ENCODE measurements at regions not wholly inside any gene's neighbourhood (a gene's known extent, or its start where the extent isn't known, plus 50 kb on each side); places are given as distances from the start of the nearest gene placed in this dataset.

DNA sequence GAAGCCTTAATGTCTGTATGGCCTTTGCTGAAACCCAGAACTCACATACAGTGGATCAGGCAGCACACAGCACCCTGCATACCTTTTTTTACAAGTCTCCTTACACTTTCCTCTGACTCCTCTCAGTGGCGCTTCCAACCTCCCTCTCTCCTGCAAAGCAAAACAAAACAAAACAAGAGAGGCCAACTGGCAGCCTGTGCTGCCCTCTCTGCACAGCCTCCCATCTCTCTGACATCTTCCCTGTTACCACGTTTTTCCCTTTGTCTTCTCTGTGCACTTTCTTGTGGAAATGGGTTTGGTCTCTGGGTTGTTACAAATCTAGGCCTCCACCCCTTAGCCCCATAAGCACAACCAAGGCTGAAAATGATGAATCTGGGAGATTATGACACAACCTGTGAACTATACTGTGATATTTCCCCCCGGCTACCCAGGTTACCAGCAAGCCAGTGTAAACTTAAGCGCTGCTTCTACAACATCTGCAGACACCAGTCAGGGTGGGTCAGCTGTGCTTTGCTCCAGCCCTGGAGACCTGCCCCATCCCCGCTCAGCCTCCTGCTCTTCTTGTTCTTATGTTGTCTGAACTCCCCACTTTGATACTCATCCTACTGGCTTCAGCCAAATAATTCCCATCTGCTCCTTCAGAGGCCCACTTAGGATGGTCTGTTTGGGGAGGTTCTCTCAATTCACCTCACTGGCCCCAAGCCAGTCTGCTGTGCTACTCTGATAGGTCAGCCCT lies 54.9 kb upstream of the FMOD start:
- Histone ChIP-seq H3K9me3 (ENCODE audit: low read depth) (no peaks in the 10 kb centered on the region), H3K4me3 (no peak overlapping the region), H3K27ac (no peak overlapping the region), H3K27me3 (no peaks in the 10 kb centered on the region), H3K36me3 (no peaks in the 10 kb centered on the region), H3K4me1 (ENCODE audit: low read depth) (peaks cover 12% of the 10 kb centered on the region)
- TF ChIP-seq, protein P1, sequence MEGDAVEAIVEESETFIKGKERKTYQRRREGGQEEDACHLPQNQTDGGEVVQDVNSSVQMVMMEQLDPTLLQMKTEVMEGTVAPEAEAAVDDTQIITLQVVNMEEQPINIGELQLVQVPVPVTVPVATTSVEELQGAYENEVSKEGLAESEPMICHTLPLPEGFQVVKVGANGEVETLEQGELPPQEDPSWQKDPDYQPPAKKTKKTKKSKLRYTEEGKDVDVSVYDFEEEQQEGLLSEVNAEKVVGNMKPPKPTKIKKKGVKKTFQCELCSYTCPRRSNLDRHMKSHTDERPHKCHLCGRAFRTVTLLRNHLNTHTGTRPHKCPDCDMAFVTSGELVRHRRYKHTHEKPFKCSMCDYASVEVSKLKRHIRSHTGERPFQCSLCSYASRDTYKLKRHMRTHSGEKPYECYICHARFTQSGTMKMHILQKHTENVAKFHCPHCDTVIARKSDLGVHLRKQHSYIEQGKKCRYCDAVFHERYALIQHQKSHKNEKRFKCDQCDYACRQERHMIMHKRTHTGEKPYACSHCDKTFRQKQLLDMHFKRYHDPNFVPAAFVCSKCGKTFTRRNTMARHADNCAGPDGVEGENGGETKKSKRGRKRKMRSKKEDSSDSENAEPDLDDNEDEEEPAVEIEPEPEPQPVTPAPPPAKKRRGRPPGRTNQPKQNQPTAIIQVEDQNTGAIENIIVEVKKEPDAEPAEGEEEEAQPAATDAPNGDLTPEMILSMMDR (IDR thresholded peaks at IDR 0.05; ENCODE audit: low read depth, low read length), result no peak
- no peak for DNase-seq (ENCODE audit: low read depth in 1 of 2, low spot score in 1 of 2)

DNA sequence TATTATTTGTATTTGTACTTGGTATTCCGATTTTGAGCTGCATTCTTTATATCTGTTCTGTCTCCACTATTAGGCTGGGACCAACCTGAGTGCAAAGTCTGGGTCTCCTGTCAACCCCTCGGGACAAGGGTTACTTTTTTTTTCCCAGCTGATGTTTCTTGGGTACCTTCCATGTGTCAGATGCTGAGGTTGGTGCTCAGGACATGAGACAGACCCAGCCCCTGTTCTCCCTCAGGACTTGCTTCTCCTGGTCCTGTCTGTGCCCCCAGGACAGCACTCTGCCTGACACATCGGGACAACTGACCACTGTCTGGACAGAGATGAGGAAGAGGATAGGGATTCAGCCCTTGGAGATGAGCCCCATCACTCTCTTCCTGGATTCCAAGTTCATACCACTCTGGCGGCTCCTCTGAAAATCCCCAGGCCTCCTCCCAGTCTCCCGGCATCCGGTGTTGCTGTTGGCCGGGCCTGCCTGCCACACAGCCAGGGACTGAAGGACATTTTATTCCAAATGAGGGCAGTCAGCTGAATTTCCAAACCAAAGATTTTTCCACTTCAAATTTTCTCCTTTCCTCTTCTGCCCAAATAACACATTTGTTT lies 55.6 kb upstream of the FMOD start:
- Histone ChIP-seq H3K4me1 (ENCODE audit: low read depth) (peaks cover 8% of the 10 kb centered on the region), H3K36me3 (no peaks in the 10 kb centered on the region), H3K27me3 (no peaks in the 10 kb centered on the region), H3K9me3 (ENCODE audit: low read depth) (no peaks in the 10 kb centered on the region), H3K27ac (no peak overlapping the region), H3K4me3 (no peak overlapping the region)
- DNase-seq (ENCODE audit: low read depth in 1 of 2, low spot score in 1 of 2), result peak in 1 of 2 donors; percentile 53
- TF ChIP-seq, protein P1 (IDR thresholded peaks at IDR 0.05; ENCODE audit: low read depth, low read length), result no peak

DNA sequence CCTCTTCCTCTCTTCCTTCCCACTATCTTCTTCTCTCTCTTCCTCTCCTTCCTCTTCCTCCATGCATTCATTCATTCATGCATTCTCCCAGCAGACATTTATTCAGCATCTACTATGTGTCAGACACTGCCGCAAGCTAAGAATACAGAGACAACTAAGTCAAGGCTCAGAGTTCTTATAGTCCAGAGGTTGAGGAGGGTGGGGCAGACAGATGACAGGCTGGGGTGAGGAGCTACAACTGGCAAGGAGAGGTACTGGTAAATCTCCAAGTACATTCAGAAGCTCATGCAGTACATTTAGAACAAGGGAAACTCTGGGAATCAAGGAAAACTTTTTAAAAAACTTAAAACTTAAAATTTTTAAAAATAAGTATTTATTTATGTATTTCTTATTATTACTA lies 56.4 kb upstream of the FMOD start:
- no peak for DNase-seq (ENCODE audit: low read depth in 1 of 2, low spot score in 1 of 2)
- TF ChIP-seq, protein P1 (IDR thresholded peaks at IDR 0.05; ENCODE audit: low read depth, low read length), result no peak
- H3K4me3 ChIP-seq, result no peak overlapping the region
- H3K9me3 ChIP-seq (ENCODE audit: low read depth), result no peaks in the 10 kb centered on the region
- H3K27ac ChIP-seq, result no peak overlapping the region
- H3K27me3 ChIP-seq, result no peaks in the 10 kb centered on the region
- H3K4me1 ChIP-seq (ENCODE audit: low read depth), result peaks cover 8% of the 10 kb centered on the region
- H3K36me3 ChIP-seq, result no peaks in the 10 kb centered on the region

DNA sequence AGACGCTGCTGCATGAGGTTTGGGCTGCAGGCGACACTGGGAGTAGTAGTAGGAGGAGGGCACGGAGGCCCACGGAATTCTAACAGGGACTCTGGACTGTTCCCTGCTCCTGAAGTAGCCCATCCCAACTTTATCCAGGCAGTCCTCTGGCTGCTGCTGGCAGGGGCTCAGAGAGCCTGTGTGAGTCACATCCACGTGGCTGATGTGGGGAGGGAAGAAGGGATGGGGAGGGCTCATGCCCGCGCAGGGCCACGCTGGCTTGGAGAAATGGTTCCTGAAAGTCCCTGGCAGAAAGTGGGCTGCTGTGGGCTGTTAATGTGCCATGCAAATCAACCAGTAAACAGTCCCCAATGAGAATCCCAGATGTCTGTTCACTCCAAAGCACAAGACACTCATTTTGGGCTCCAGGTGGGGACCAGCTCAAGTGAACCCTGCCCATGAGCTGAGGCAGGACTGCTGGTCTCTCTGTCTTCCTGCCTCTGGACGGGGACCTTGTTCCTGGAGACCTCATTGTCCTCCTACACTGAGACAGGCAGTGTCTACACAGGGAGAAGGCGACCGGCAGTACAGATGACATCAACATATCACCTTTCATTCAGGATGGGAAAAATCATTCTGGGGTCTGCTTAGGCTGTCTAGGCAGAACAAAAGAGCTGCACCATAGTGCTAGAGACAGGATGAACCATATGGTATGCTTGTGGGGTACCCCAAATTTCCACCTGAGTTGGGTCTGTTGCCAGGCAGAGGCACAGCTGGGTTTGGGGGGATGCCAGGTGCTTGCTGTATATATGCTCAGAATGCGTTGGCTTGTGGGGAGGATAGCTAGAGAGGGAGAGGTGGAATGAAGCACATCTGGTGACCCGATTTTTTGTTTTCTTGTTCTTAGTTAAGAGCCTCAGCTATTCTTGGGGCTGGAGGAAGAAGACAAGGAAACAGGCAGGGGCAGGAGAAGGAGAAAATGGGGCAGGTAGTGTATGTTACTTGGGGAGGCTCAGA lies 57.9 kb upstream of the FMOD start:
- H3K27ac ChIP-seq, result no peak overlapping the region

More for the DNA sequence above, 57.9 kb upstream of the FMOD start:
- H3K4me1 ChIP-seq (ENCODE audit: low read depth), result no peaks in the 10 kb centered on the region
- TF ChIP-seq, protein P1 (IDR thresholded peaks at IDR 0.05; ENCODE audit: low read depth, low read length), result no peak
- H3K36me3 ChIP-seq, result no peaks in the 10 kb centered on the region
- no peaks in the 10 kb centered on the region for H3K9me3 ChIP-seq (ENCODE audit: low read depth)
- H3K4me3 ChIP-seq, result no peak overlapping the region
- no peaks in the 10 kb centered on the region for H3K27me3 ChIP-seq
- peak in 1 of 2 donors; percentile 88 for DNase-seq (ENCODE audit: low read depth in 1 of 2, low spot score in 1 of 2)
